NCI-H82 treated with DMSO at 0.1 percent for 48 hours (cell line): ENCODE measurements at regions not wholly inside any gene's neighbourhood (a gene's known extent, or its start where the extent isn't known, plus 50 kb on each side); places are given as distances from the start of the nearest gene placed in this dataset.

Experiments used
- DNase-seq: peaks from one replicate; lab custom pipeline; 2025; ENCODE audit not compliant: unreplicated experiment; lab: John Stamatoyannopoulos, UW

- DNase-seq, result no peak
Measured at GRCh38 chr11:10387206-10388083, 67.6 kb upstream of the AMPD3 start.

- no peak for DNase-seq
Measured at GRCh38 chr11:10388101-10388500, 67.0 kb upstream of the AMPD3 start.

- no peak for DNase-seq
Measured at GRCh38 chr11:10388574-10388973, 66.5 kb upstream of the AMPD3 start.

GRCh38 chr11:10390375-10390774, 64.7 kb upstream of the AMPD3 start:
- no peak for DNase-seq

- peak; percentile 11 for DNase-seq
Measured at GRCh38 chr11:10392095-10393079, 62.7 kb upstream of the AMPD3 start.

GRCh38 chr11:10394229-10395101, 60.6 kb upstream of the AMPD3 start:
- DNase-seq, result no peak

GRCh38 chr11:10395166-10395897, 59.7 kb upstream of the AMPD3 start:
- no peak for DNase-seq

- DNase-seq, result no peak
Measured at GRCh38 chr11:10396771-10397170, 58.3 kb upstream of the AMPD3 start.

- DNase-seq, result no peak
Measured at GRCh38 chr11:10397226-10397987, 57.7 kb upstream of the AMPD3 start.

- DNase-seq, result no peak
Measured at GRCh38 chr11:10398525-10398924, 56.5 kb upstream of the AMPD3 start.

GRCh38 chr11:10400856-10401255, 54.2 kb upstream of the AMPD3 start:
- no peak for DNase-seq

- no peak for DNase-seq
Measured at GRCh38 chr11:10401256-10401655, 53.8 kb upstream of the AMPD3 start.

GRCh38 chr11:10401696-10402392, 53.2 kb upstream of the AMPD3 start:
- DNase-seq, result no peak
